ENCODE measurements at regions not wholly inside any gene's neighbourhood (a gene's known extent, or its start where the extent isn't known, plus 50 kb on each side); places are given as distances from the start of the nearest gene placed in this dataset.

DNA sequence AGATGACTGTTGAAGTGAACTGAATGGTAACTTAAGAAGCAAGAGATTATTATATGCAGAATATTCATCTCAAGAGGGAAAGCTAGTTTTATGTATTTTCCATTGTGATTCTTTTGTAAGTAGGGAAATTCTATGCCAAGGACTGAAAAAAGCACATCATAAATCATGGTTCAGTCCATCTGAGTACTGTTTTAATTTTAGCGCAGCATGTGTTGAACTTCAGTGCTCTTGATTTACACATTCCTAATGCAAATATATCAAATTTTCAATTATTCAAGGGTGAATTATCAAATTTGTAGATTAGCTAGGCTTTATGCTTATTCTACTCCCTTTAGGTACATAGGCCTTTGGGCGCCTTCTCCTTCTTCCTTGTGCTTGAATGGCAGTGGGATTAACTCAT, 50.3 kb upstream of the TCF12 start:
- Histone ChIP-seq H3K27me3 (no peaks in the 10 kb centered on the region), H3K4me1 (no peaks in the 10 kb centered on the region), H3K27ac (no peak overlapping the region), H3K4me3 (no peak overlapping the region), H3K36me3 (no peaks in the 10 kb centered on the region), H3K9me3 (no peaks in the 10 kb centered on the region)
- WGBS (ENCODE audit: insufficient coverage, low coverage, low lambda C conversion rate, missing lambda C conversion rate), result 93% methylated on average over 2 of the region's 2 CpGs
- no peak for TF ChIP-seq POLR2A (IDR thresholded peaks at IDR 0.05)
- TF ChIP-seq, protein P1, sequence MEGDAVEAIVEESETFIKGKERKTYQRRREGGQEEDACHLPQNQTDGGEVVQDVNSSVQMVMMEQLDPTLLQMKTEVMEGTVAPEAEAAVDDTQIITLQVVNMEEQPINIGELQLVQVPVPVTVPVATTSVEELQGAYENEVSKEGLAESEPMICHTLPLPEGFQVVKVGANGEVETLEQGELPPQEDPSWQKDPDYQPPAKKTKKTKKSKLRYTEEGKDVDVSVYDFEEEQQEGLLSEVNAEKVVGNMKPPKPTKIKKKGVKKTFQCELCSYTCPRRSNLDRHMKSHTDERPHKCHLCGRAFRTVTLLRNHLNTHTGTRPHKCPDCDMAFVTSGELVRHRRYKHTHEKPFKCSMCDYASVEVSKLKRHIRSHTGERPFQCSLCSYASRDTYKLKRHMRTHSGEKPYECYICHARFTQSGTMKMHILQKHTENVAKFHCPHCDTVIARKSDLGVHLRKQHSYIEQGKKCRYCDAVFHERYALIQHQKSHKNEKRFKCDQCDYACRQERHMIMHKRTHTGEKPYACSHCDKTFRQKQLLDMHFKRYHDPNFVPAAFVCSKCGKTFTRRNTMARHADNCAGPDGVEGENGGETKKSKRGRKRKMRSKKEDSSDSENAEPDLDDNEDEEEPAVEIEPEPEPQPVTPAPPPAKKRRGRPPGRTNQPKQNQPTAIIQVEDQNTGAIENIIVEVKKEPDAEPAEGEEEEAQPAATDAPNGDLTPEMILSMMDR (IDR thresholded peaks at IDR 0.05), result no peak
- no peak for ATAC-seq
- DNase-seq, result no peak
- intact Hi-C loops (cut with DNase I), result no loop called here

DNA sequence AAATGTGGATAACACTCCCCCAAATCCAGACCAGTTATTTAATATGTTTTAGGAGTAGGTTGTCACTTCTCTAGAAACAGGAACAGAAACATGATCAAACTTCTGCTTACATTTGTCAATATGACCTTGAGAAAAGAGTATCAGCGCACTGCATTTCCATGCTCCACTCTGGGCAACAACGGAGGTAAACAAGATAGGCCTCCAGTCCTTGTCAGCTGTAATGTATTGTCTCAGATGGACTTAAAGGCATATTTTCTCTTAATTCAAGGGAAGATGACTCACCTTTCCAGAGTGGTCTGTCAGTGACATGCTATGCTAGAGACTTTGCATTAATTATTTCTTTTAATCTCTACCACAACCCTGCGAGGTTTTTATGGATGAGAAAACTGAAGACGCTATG, 51.6 kb upstream of the TCF12 start:
- no peaks in the 10 kb centered on the region for H3K36me3 ChIP-seq
- peak in 3 of 4 donors; percentile 33 to 47 (median 34) for ATAC-seq
- H3K27ac ChIP-seq, result no peak overlapping the region
- DNase-seq, result no peak
- intact Hi-C loops (cut with DNase I), result no loop called here
- no peaks in the 10 kb centered on the region for H3K9me3 ChIP-seq
- H3K4me1 ChIP-seq, result no peaks in the 10 kb centered on the region
- H3K27me3 ChIP-seq, result no peaks in the 10 kb centered on the region
- TF ChIP-seq, protein P1 (IDR thresholded peaks at IDR 0.05), result no peak
- TF ChIP-seq POLR2A (IDR thresholded peaks at IDR 0.05), result no peak
- H3K4me3 ChIP-seq, result no peak overlapping the region
- WGBS (ENCODE audit: insufficient coverage, low coverage, low lambda C conversion rate, missing lambda C conversion rate), result 69% methylated on average over 4 of the region's 4 CpGs

DNA sequence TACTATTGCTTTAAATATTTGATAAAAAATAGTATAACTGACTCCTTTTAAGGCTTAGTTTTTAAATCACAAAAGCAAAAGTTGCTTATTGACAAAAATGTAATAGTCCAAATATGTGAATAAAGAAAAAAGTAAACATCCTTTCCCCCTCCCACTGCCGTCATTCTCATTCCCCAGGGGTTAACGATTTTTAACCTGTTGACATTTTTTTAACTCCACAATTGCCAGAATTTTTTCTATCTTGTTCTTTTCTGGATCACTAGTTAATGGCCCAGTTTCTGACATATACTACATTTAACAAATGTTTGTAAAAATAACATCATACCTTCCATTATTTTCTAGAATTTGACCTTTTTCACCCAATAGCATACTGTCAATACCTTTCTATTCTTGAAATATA, 60.6 kb upstream of the TCF12 start:
- no peaks in the 10 kb centered on the region for H3K36me3 ChIP-seq
- intact Hi-C loops (cut with DNase I), result no loop called here
- 13% methylated on average over 2 of the region's 2 CpGs for WGBS (ENCODE audit: insufficient coverage, low coverage, low lambda C conversion rate, missing lambda C conversion rate)
- no peaks in the 10 kb centered on the region for H3K27me3 ChIP-seq
- H3K27ac ChIP-seq, result no peak overlapping the region
- ATAC-seq (no peak), DNase-seq (no peak)
- TF ChIP-seq, protein P1 (IDR thresholded peaks at IDR 0.05), result no peak
- no peak for TF ChIP-seq POLR2A (IDR thresholded peaks at IDR 0.05)
- H3K4me3 ChIP-seq, result no peak overlapping the region
- H3K9me3 ChIP-seq, result no peaks in the 10 kb centered on the region
- H3K4me1 ChIP-seq, result no peaks in the 10 kb centered on the region

DNA sequence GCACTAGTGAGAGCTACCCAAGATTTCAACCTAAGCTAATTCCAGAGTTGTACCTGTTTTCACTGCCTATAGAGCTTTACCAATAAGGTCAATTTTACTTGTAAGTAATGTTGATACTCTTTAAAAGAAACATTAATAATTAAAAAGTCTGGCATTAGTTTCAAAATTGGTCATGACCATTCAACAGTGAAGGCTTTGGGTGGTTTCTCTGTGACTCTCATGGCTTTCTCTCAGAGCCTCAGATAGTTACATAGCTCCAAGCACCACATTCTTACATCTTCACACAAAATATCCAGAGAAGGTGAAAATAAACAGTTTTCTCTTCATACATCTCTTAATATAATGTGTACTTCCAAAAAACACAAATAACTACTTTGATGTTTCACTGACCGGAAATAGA, 61.5 kb upstream of the TCF12 start:
- 90% methylated on average over 1 of the region's 1 CpG for WGBS (ENCODE audit: insufficient coverage, low coverage, low lambda C conversion rate, missing lambda C conversion rate)
- TF ChIP-seq, protein P1 (IDR thresholded peaks at IDR 0.05), result no peak
- TF ChIP-seq POLR2A (IDR thresholded peaks at IDR 0.05), result no peak
- Histone ChIP-seq H3K27ac (no peak overlapping the region), H3K4me1 (no peaks in the 10 kb centered on the region), H3K4me3 (no peak overlapping the region), H3K36me3 (no peaks in the 10 kb centered on the region), H3K9me3 (no peaks in the 10 kb centered on the region), H3K27me3 (no peaks in the 10 kb centered on the region)
- no peak for ATAC-seq
- DNase-seq, result no peak
- intact Hi-C loops (cut with DNase I), result no loop called here

DNA sequence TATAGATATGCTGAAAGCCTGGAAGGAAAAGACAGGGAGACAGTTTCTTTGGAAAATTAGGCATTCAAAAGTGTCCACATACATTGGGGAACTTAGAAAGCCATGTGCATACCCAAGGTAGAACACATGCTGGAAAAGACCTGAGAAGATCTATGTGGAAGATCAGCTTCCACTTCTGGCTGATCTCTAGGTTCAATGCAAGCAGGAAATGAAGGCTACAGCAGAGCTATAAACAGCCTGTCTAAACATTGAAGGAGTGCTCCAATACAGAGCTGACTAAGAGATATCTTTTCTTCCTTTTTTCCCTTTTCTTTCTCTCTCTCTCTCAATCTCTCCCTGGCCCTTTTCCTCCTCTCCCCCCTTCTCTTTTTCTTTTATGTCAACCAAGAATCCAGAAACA, 73.6 kb upstream of the TCF12 start:
- no peaks in the 10 kb centered on the region for H3K9me3 ChIP-seq
- DNase-seq, result no peak
- H3K27ac ChIP-seq, result no peak overlapping the region
- ATAC-seq, result no peak
- intact Hi-C loops (cut with DNase I), result no loop called here
- H3K36me3 ChIP-seq, result no peaks in the 10 kb centered on the region
- no peaks in the 10 kb centered on the region for H3K27me3 ChIP-seq
- no peaks in the 10 kb centered on the region for H3K4me1 ChIP-seq
- no peak overlapping the region for H3K4me3 ChIP-seq
- no peak for TF ChIP-seq POLR2A (IDR thresholded peaks at IDR 0.05)
- TF ChIP-seq, protein P1 (IDR thresholded peaks at IDR 0.05), result no peak
